ENCODE measurements at regions not wholly inside any gene's neighbourhood (a gene's known extent, or its start where the extent isn't known, plus 50 kb on each side); places are given as distances from the start of the nearest gene placed in this dataset.

- Histone ChIP-seq H3K4me1 (ENCODE audit: low read length) (no peaks in the 10 kb centered on the region), H3K4me3 (ENCODE audit: low read length) (no peak overlapping the region), H3K4me2 (ENCODE audit: low read depth, low read length) (no peak overlapping the region), H4K20me1 (ENCODE audit: insufficient read depth, low read length) (no peaks in the 10 kb centered on the region), H3K9me2 (replicated peaks; ENCODE audit: insufficient read depth, low read length) (no peaks in the 10 kb centered on the region), H3F3A (ENCODE audit: insufficient read depth, low read length) (no peaks in the 10 kb centered on the region), H3K9me3 (replicated peaks; ENCODE audit: insufficient read depth, low read length) (no peaks in the 10 kb centered on the region), H3K27me3 (replicated peaks; ENCODE audit: insufficient read depth, low read length) (no peaks in the 10 kb centered on the region), H3K36me3 (replicated peaks; ENCODE audit: insufficient read depth, low read length) (no peaks in the 10 kb centered on the region), H3K27ac (ENCODE audit: low read length) (no peak overlapping the region), H2AFZ (ENCODE audit: low read length) (no peak overlapping the region), H3K9ac (ENCODE audit: low read length) (no peak overlapping the region), H3K79me2 (ENCODE audit: low read length) (no peaks in the 10 kb centered on the region)
- DNase-seq = peak; percentile 55
- TF ChIP-seq EZH2 (optimal IDR thresholded peaks at IDR 0.05; ENCODE audit: low read depth, low read length) (no peak), CTCF (IDR thresholded peaks at IDR 0.05; ENCODE audit: low read length) (peak; percentile 57)
Measured at GRCh38 chr2:235116885-235117492, 165.2 kb downstream of the SH3BP4 start.

- Histone ChIP-seq H3K9ac (ENCODE audit: low read length) (no peak overlapping the region), H3K4me2 (ENCODE audit: low read depth, low read length) (no peak overlapping the region), H3K4me1 (ENCODE audit: low read length) (no peaks in the 10 kb centered on the region), H2AFZ (ENCODE audit: low read length) (no peak overlapping the region), H3K4me3 (ENCODE audit: low read length) (no peak overlapping the region), H4K20me1 (ENCODE audit: insufficient read depth, low read length) (no peaks in the 10 kb centered on the region), H3K79me2 (ENCODE audit: low read length) (no peaks in the 10 kb centered on the region), H3K27me3 (replicated peaks; ENCODE audit: insufficient read depth, low read length) (no peaks in the 10 kb centered on the region), H3K36me3 (replicated peaks; ENCODE audit: insufficient read depth, low read length) (no peaks in the 10 kb centered on the region), H3K27ac (ENCODE audit: low read length) (no peak overlapping the region), H3K9me3 (replicated peaks; ENCODE audit: insufficient read depth, low read length) (no peaks in the 10 kb centered on the region), H3K9me2 (replicated peaks; ENCODE audit: insufficient read depth, low read length) (no peaks in the 10 kb centered on the region), H3F3A (ENCODE audit: insufficient read depth, low read length) (no peaks in the 10 kb centered on the region)
- no peak for DNase-seq
- TF ChIP-seq CTCF (IDR thresholded peaks at IDR 0.05; ENCODE audit: low read length) (no peak), EZH2 (optimal IDR thresholded peaks at IDR 0.05; ENCODE audit: low read depth, low read length) (no peak), EZH2phosphoT487 (IDR thresholded peaks at IDR 0.05; ENCODE audit: low read length) (no peak)
Measured at GRCh38 chr2:235126768-235127167, 175.0 kb downstream of the SH3BP4 start.

DNA sequence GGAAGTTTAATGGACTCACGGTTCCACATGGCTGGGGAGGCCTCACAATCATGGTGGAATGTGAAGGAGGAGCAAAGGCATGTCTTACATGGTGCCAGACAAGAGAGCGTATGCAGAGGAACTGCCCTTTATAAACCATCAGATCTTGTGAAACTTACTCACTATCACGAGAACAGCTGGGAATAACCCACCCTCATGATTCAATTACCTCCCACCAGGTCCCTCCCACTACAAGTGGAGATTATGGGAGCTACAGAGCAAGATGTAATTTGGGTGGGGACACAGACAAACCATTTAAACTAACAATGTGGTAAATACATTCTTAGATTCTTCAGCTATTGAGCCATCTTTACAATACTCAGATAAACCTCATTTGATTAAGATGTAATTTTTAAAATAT is 176.1 kb downstream of the SH3BP4 start:
- Histone ChIP-seq H3K27me3 (replicated peaks; ENCODE audit: insufficient read depth, low read length) (no peaks in the 10 kb centered on the region), H4K20me1 (ENCODE audit: insufficient read depth, low read length) (no peaks in the 10 kb centered on the region), H3F3A (ENCODE audit: insufficient read depth, low read length) (no peaks in the 10 kb centered on the region), H2AFZ (ENCODE audit: low read length) (no peak overlapping the region), H3K4me3 (ENCODE audit: low read length) (no peak overlapping the region), H3K36me3 (replicated peaks; ENCODE audit: insufficient read depth, low read length) (no peaks in the 10 kb centered on the region), H3K9me3 (replicated peaks; ENCODE audit: insufficient read depth, low read length) (no peaks in the 10 kb centered on the region), H3K4me2 (ENCODE audit: low read depth, low read length) (no peak overlapping the region), H3K79me2 (ENCODE audit: low read length) (no peaks in the 10 kb centered on the region), H3K4me1 (ENCODE audit: low read length) (no peaks in the 10 kb centered on the region), H3K9ac (ENCODE audit: low read length) (no peak overlapping the region), H3K9me2 (replicated peaks; ENCODE audit: insufficient read depth, low read length) (no peaks in the 10 kb centered on the region), H3K27ac (ENCODE audit: low read length) (no peak overlapping the region)
- TF ChIP-seq EZH2 (optimal IDR thresholded peaks at IDR 0.05; ENCODE audit: low read depth, low read length) (no peak), EZH2phosphoT487 (IDR thresholded peaks at IDR 0.05; ENCODE audit: low read length) (no peak), CTCF (IDR thresholded peaks at IDR 0.05; ENCODE audit: low read length) (no peak)
- DNase-seq = no peak

Measured in MM.1S (cell line).